OCI-LY7 (cell line): ENCODE measurements at regions not wholly inside any gene's neighbourhood (a gene's known extent, or its start where the extent isn't known, plus 50 kb on each side); places are given as distances from the start of the nearest gene placed in this dataset.

ENCODE experiments used
- CTCF ChIP-seq: fragments of 200-600 bp; sonication (generic); conservative IDR thresholded peaks from 2 replicates; pipeline ENCODE4 v1.5.1; 2014; ENCODE audit warnings: mild to moderate bottlenecking, antibody characterized with exemption, low read length, moderate library complexity, mixed read lengths
- EZH2phosphoT487 ChIP-seq: fragments of 200-600 bp; sonication (generic); IDR thresholded peaks from 2 replicates; pipeline ENCODE4 v1.6.1; 2018; ENCODE audit warnings: low read depth, borderline replicate concordance, mild to moderate bottlenecking, mixed run types, antibody characterized with exemption, low read length, moderate library complexity, mixed read lengths

GRCh38 chrX:121405826-121406225, 358.4 kb downstream of the GLUD2 start:
- TF ChIP-seq CTCF (no peak), EZH2phosphoT487 (no peak)
